HL-60 (cell line): ENCODE measurements at regions not wholly inside any gene's neighbourhood (a gene's known extent, or its start where the extent isn't known, plus 50 kb on each side); places are given as distances from the start of the nearest gene placed in this dataset.

Experiments
- DNase-seq, 2 experiments: peaks; one replicate each; pipeline ENCODE4 v3.0.0-alpha.2; 2010 to 2020; ENCODE audit warnings: low read depth in 1 of 2, low spot score in 1 of 2
- H3K27ac ChIP-seq: fragments of 250-450 bp; sonication (Bioruptor Pico); replicated peaks from 2 replicates; pipeline ENCODE4 v1.5.1; 2020; ENCODE audit warnings: mild to moderate bottlenecking, moderate library complexity
- H3K27me3 ChIP-seq: fragments of 250-450 bp; sonication (Bioruptor Pico); 2 replicates; pipeline ENCODE4 v1.5.1; 2021; ENCODE audit warnings: mild to moderate bottlenecking, moderate library complexity; ENCODE audit not compliant: insufficient read depth, poor library complexity, severe bottlenecking
- H3K4me3 ChIP-seq: replicated peaks from 2 replicates; pipeline ENCODE4 v1.5.1; 2011; ENCODE audit warnings: mild to moderate bottlenecking, control low read depth, low read length; ENCODE audit not compliant: insufficient read depth
- GABPA ChIP-seq: IDR thresholded peaks from 2 replicates; pipeline ENCODE4 v1.6.1; 2012; ENCODE audit warnings: low read depth
- POLR2AphosphoS5 ChIP-seq: IDR thresholded peaks from 2 replicates; pipeline ENCODE4 v1.6.1; 2012; ENCODE audit warnings: low read depth
- SPI1 ChIP-seq: IDR thresholded peaks from 2 replicates; pipeline ENCODE4 v1.6.1; 2012; ENCODE audit warnings: low read depth, mild to moderate bottlenecking, borderline replicate concordance
- TF ChIP-seq, protein P1 (sequence below): IDR thresholded peaks from one replicate; pipeline ENCODE4 v1.5.1; 2011; ENCODE audit warnings: low read length, control low read depth, inconsistent platforms; ENCODE audit not compliant: insufficient read depth
- TF ChIP-seq, protein P2 (sequence below): IDR thresholded peaks from 2 replicates; pipeline ENCODE4 v1.6.1; 2012; ENCODE audit warnings: low read depth; ENCODE audit not compliant: insufficient replicate concordance

GRCh38 chr9:119941091-119941490 is 571.9 kb upstream of the BRINP1 start:
- Histone ChIP-seq H3K27ac (no peak overlapping the region), H3K4me3 (no peak overlapping the region), H3K27me3 (no peaks in the 10 kb centered on the region)
- DNase-seq = no peak
- TF ChIP-seq, protein P1, sequence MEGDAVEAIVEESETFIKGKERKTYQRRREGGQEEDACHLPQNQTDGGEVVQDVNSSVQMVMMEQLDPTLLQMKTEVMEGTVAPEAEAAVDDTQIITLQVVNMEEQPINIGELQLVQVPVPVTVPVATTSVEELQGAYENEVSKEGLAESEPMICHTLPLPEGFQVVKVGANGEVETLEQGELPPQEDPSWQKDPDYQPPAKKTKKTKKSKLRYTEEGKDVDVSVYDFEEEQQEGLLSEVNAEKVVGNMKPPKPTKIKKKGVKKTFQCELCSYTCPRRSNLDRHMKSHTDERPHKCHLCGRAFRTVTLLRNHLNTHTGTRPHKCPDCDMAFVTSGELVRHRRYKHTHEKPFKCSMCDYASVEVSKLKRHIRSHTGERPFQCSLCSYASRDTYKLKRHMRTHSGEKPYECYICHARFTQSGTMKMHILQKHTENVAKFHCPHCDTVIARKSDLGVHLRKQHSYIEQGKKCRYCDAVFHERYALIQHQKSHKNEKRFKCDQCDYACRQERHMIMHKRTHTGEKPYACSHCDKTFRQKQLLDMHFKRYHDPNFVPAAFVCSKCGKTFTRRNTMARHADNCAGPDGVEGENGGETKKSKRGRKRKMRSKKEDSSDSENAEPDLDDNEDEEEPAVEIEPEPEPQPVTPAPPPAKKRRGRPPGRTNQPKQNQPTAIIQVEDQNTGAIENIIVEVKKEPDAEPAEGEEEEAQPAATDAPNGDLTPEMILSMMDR = no peak
- TF ChIP-seq GABPA (no peak), SPI1 (no peak), POLR2AphosphoS5 (no peak)
- TF ChIP-seq, protein P2, sequence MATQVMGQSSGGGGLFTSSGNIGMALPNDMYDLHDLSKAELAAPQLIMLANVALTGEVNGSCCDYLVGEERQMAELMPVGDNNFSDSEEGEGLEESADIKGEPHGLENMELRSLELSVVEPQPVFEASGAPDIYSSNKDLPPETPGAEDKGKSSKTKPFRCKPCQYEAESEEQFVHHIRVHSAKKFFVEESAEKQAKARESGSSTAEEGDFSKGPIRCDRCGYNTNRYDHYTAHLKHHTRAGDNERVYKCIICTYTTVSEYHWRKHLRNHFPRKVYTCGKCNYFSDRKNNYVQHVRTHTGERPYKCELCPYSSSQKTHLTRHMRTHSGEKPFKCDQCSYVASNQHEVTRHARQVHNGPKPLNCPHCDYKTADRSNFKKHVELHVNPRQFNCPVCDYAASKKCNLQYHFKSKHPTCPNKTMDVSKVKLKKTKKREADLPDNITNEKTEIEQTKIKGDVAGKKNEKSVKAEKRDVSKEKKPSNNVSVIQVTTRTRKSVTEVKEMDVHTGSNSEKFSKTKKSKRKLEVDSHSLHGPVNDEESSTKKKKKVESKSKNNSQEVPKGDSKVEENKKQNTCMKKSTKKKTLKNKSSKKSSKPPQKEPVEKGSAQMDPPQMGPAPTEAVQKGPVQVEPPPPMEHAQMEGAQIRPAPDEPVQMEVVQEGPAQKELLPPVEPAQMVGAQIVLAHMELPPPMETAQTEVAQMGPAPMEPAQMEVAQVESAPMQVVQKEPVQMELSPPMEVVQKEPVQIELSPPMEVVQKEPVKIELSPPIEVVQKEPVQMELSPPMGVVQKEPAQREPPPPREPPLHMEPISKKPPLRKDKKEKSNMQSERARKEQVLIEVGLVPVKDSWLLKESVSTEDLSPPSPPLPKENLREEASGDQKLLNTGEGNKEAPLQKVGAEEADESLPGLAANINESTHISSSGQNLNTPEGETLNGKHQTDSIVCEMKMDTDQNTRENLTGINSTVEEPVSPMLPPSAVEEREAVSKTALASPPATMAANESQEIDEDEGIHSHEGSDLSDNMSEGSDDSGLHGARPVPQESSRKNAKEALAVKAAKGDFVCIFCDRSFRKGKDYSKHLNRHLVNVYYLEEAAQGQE = no peak

GRCh38 chr9:119938871-119939270 is 569.6 kb upstream of the BRINP1 start:
- Histone ChIP-seq H3K27ac (no peak overlapping the region), H3K27me3 (no peaks in the 10 kb centered on the region), H3K4me3 (no peak overlapping the region)
- TF ChIP-seq, protein P1 = no peak
- TF ChIP-seq GABPA (no peak), SPI1 (no peak), POLR2AphosphoS5 (no peak)
- TF ChIP-seq, protein P2 = no peak
- DNase-seq = no peak

DNA sequence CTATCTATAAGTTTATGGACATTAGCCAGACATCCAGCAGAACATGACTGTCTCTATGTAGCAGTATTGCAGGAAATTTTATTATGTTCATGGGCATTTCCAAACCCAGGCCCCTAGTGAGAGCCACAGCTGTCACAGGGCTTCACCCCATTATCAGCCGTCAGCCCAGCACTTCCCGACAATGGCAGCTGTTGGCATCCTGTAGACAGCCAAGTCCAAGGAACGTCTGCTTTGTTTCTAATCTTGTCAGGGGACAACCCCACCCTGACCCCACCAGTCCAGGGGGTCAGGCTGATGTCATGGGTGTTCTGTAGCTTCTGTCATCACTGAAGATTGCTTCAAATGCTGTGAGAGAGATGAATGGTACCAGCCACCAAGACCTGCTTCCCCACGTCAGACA is 565.3 kb upstream of the BRINP1 start:
- H3K27ac ChIP-seq = no peak overlapping the region
- H3K4me3 ChIP-seq = no peak overlapping the region
- no peak for DNase-seq
- no peaks in the 10 kb centered on the region for H3K27me3 ChIP-seq
- TF ChIP-seq, protein P1 = no peak
- no peak for TF ChIP-seq GABPA
- no peak for TF ChIP-seq POLR2AphosphoS5
- no peak for TF ChIP-seq SPI1
- TF ChIP-seq, protein P2 = no peak
